22Rv1 (cell line): ENCODE measurements at regions not wholly inside any gene's neighbourhood (a gene's known extent, or its start where the extent isn't known, plus 50 kb on each side); places are given as distances from the start of the nearest gene placed in this dataset.

Source experiments
- CTCF ChIP-seq: fragments of 450-650 bp; IDR thresholded peaks from 2 replicates; pipeline ENCODE4 v1.5.1; 2017; ENCODE audit warnings: mild to moderate bottlenecking
- ZFX ChIP-seq: fragments of 450-650 bp; IDR thresholded peaks from 2 replicates; pipeline ENCODE4 v1.6.1; 2017; ENCODE audit warnings: antibody characterized with exemption, borderline replicate concordance

GRCh38 chr2:144137705-144138428 lies 382.1 kb downstream of the ZEB2 start:
- TF ChIP-seq CTCF (no peak), ZFX (no peak)
